GM04504 (cell line): ENCODE measurements at regions not wholly inside any gene's neighbourhood (a gene's known extent, or its start where the extent isn't known, plus 50 kb on each side); places are given as distances from the start of the nearest gene placed in this dataset.
"Not testable (repeated sequence)": the region's sequence is repeated elsewhere in the genome, so short reads cannot be mapped to it uniquely, and the experiment has no call there.

Experiments used
- DNase-seq: peaks from one replicate; pipeline ENCODE4 v3.0.0-alpha.2; 2012; ENCODE audit warnings: low read depth

GRCh38 chr21:17738176-17738953, 80.8 kb downstream of the C21orf91 start:
- no peak for DNase-seq

- no peak for DNase-seq
Measured at GRCh38 chr21:17736072-17736471, 83.1 kb downstream of the C21orf91 start.

DNA sequence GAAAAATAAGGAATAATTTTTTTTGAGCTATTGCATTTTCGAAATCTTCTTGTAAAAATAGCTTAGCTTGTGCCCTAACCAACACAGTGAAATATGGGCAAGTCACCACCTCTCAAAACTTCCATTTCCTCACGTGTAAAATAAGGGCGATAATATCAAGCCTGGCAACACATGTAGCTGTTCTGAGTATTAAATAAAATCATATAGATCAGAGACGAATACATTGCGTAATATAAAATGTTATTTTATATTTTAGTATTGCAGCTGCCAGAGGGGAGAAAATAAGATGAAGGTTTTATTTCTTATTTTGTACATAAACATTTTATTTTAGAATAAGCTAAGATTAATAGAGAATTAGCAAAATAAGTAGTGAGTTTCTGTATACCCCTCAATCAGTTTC, 85.9 kb downstream of the C21orf91 start:
- no peak for DNase-seq

DNA sequence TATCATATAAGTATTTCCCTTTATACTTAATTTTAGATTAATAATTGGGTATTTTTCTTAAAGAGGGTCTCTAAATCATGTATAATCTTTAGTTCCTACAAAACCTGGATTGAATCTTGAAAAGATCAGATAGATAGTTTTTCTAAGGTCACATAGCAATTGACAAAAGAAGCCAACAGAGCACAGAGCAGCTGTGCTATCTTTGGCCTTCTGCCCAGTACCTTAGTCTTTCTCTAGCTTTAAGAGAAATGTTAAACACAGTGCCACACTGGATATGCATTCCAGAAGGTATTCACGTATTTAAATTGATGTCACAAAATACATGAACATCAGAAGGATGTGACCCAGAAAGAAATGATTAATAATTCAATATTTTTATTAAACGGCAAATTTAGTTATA, 86.8 kb downstream of the C21orf91 start:
- no peak for DNase-seq

GRCh38 chr21:17731554-17731953, 87.6 kb downstream of the C21orf91 start:
- DNase-seq = no peak

DNA sequence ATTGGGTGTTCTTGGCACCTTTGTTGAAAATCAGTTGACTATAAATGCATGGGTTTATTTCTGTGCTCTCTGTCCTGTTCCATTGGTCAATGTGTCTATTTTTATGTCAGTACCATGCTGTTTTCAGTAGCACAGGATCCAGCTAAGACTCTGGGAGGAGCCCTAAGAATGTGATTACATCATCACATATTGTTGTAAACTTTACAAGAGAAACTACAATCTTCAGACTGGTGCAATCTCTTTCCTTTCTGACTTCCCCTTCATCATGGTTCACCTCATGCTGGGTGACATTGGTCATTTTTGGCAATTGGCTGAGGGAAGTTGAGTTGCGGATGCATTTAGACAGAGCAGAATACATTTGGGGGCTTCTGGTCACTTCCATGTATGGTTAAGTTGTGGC, 88.4 kb downstream of the C21orf91 start:
- DNase-seq = no peak

DNA sequence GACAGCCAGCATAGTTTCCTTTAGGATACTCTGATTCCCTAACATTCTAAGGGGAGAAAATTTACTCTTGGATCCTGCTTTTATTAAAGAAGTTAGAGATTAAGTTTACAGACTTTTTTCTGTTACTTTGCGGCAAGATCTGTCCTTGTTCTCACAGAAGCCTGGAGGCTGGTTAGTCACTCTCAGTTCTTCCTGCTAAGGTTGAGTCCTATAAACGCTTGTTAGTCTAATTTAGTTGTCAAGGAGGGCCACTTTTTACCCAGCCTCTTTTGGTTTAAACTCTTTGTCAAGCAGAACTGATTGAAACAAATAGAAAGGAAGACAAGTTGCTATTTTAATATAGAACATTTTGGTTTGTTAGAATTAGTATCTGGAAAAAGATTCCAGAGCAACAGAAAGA, 89.7 kb downstream of the C21orf91 start:
- no peak for DNase-seq

DNA sequence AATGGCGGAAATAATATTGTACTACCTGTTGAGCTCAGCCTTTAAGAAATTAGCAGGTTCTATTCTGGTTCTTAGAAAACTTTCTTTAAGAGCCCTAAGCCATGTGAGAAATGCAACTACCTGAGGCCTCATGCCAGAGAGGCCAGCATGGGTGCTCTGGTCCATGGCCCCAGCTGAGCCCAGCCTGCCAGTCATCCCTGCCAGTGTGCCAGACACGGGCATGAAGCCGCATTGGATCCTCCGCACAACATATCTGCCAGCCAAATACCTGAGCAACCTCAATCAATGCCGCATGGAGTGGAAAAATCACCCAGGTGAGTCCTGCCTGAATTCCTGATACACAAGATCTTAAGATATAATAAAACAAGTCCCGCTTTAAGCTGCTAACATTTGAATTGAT, 91.8 kb downstream of the C21orf91 start:
- DNase-seq = no peak

- no peak for DNase-seq
Measured at GRCh38 chr21:17726047-17726829, 92.9 kb downstream of the C21orf91 start.

DNA sequence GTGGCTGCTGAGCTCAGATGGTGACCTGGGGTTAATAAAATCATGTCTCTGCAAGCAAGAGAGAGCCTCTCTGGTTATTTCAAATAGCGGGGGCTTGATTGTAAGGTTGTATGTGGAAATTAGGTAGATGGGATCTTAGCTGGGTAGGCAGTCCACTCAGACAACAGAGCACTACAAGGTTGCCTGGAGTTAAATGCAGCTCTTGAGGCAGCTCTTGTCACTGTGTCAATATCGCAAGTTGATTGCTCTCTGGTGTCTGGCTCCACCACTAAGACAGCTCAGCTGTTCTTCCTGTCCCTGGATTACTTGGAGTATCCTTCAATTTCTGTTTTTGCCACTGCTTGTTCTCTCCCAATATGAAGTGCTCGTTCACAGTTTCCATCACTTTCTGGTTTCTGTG, 93.8 kb downstream of the C21orf91 start:
- DNase-seq = no peak

DNA sequence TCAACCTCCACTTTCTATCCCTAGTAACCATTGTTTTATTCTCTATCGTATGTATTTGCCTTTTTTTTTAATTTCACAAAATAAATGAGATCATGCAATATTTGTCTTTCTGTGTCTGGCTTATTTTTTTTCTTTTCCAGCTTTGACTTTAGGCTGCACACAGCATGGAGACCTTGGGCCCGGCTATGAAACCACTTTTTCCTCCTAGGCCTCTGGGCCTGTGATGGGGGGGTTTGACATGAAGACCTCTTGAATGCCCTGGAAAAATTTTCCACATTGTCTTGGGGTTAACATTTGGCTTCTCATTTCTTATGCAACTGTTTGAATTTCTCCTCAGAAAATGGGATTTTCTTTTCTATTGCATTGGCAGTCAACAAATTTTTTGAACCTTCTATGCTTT, 100.2 kb upstream of the BTG3 start:
- DNase-seq = no peak

DNA sequence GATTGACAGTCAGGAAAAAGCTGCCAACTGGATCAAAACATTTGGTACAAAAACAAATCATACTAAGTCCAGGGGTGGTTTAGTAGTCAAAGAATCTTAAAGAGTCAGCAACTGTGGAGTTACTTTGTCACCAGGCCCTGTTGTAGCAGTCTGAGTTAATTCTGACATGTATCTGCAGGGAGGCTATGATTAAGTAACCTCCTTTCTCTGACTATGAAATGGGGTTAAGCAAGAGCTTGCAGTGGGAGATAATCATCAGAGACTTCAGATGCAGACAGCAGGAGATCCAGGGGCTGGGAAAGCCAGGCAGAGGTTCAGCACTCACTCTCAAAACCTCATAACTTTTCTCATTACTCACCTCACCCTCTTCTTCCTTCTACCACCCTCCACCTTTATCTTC, 99.2 kb upstream of the BTG3 start:
- DNase-seq = no peak

DNA sequence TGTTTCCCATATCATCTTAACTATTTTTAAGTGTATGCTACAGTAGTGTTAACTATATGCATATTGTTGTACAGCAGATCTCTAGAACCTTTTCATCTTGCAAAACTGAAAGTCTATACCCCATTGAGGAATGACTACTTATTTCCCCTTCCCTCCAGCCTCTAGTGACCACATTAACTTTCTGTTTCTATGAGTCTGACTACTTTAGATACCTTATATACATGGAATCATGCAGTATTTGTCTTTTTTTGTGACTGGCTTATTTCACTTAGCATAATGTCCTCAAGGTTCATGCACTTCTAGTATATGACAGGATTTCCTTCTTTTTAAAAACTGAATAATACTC, 96.5 kb upstream of the BTG3 start:
- DNase-seq = no peak

DNA sequence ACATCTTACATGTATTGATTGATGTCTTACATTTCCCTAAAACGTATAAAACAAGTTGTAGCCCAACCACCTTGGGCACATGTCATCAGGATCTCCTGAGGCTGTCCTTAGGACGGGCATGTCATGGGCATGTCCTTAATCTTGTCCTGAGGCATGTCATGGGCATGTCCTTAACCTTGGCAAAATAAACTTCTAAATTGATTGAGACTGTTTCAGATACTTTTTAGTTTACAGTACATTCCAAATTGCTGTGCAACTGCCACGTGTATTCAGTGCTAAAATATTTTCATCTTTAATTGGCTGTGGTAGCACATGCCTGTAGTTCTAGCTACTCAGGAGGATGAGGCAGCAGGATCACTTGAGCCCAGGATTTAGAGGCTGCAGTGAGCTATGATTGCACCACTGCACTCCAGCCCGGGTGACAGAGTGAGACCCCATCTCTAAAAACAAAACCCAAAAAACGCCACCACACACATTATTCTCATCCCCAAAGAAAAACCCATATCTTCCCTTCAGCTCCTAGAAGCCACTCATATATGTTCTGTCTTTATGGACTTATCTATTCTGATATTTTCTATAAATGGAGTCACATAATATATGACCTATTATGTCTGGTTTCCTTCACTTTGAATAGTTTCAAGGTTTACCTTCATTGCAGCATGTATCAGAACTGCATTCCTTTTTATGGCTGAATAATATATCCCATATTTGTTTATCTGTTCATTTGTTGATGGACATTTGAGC, 96.0 kb upstream of the BTG3 start:
- DNase-seq = no peak

GRCh38 chr21:17699524-17700189, 87.0 kb upstream of the BTG3 start:
- DNase-seq = no peak

DNA sequence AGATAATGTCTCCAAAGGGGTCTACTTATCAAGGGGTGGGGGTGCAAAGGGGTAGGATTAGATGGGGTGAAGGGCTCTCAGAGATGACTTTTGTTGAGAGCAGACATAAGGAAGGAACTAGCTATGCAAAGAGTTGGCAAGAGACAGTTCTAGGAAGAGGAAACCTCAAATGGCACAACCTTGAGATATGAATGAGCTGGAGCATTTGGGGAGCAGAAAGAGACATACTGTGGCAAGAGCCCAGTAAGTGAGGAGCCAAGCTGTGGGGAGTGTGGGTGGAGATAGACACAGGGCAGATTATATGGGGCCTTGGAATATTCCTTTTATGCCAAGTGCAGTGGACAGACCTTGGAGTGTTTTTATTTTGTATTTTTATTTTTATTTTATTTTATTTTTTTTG, 84.8 kb upstream of the BTG3 start:
- DNase-seq = no peak

DNA sequence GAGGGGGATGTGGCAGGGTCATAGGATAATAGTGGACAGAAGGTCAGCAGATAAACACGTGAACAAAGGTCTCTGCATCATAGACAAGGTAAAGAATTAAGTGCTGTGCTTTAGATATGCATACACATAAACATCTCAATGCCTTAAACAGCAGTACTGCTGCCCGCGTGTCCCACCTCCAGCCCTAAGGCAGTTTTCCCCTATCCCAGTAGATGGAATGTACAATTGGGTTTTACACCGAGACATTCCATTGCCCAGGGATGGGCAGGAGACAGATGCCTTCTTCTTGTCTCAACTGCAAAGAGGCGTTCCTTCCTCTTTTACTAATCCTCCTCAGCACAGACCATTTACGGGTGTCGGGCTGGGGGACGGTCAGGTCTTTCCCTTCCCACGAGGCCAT, 81.7 kb upstream of the BTG3 start:
- not testable (repeated sequence) for DNase-seq

DNA sequence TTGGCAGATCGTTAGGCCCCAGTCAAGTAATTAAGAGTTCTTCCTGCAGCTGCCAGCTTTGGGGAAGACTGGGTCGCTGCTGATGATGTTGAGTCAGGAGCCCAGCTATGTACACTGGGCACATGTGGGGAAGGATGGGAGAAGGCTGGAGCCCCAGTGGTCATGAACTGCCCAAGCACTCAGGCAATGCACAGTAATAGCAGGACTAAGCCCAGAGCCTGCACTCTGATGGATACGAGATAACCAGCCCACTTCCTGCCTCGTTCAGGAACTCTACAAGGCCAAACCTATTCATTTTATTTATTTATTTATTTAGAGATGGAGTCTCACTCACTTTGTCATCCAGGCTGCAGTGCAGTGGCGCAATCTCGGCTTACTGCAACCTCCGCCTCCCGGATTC, 81.1 kb upstream of the BTG3 start:
- DNase-seq = no peak

DNA sequence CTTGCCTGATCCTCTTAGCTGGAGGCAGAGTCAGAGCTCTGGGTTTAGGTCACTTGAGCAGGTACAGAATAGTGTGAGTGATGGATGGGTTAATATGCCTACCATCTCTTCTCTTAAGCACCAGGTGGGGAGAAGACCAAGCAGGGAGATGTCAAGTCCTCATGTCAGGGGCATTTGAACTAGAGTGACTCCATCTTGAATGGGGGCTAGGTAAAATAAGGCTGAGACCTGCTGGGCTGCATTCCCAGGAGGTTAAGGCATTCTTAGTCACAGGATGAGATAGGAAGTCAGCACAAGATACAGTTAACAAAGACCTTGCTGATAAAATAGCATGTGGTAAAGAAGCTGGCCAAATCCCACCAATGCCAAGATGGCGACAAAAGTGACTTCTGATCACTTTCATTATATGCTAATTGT, 77.4 kb upstream of the BTG3 start:
- DNase-seq = no peak

- no peak for DNase-seq
Measured at GRCh38 chr21:17688912-17689874, 76.5 kb upstream of the BTG3 start.

DNA sequence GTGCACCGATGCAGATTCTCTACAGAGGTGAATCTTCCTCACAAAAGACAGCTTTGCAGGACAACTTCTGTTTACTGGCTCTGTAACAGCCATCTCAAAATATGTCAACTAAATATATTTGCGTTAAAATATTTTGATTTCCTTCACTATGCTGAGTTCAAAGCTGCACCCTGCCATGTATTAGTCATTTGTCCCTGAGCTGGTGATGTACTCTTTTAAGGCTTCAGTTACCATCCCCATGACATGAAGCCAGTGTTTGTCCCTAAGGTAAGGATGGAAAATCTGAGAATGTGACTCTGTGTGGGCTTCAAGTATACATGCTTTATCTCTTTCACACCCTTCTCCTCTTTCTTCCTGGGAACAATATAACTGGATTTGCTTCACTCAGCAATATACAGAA, 70.2 kb upstream of the BTG3 start:
- DNase-seq = no peak
